Left lobe of liver (tissue), 2 donors: ENCODE measurements at regions not wholly inside any gene's neighbourhood (a gene's known extent, or its start where the extent isn't known, plus 50 kb on each side); places are given as distances from the start of the nearest gene placed in this dataset.

Experiments used
- ATAC-seq: fragments of 200-7000 bp; cut with Tn5 transposase; one replicate; pipeline ENCODE4 v1.9.1; 2020; ENCODE audit warnings: mild to moderate bottlenecking, moderate library complexity
- DNase-seq: peaks from one replicate; pipeline ENCODE4 v3.0.0-alpha.2; 2020; ENCODE audit warnings: low spot score
- donor health status: DM: no; HTN: no; CAD: no; lungs with moderate emphysema.
- donor health status: DM: no; HTN: yes; CAD: no.

DNA sequence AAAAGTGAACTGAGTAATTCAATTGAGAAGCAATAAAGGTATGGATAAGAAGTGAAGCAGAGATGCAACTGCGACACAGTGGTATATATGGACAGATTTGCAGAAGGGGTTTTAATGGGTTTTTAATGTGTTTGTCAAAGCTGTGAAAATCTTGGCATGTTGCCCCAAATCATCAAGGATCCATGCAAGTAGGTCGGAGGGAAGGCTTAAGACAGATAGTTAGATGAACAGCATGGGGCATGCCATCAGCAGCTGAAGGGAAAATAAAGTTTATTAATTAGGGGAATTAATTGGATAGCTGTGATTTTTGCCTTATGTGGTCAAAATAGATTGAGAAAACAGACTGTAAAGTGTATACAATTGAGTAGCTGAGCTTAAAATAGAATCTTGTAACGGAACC lies 840.1 kb downstream of the JRKL start:
- ATAC-seq (no peak), DNase-seq (no peak)

DNA sequence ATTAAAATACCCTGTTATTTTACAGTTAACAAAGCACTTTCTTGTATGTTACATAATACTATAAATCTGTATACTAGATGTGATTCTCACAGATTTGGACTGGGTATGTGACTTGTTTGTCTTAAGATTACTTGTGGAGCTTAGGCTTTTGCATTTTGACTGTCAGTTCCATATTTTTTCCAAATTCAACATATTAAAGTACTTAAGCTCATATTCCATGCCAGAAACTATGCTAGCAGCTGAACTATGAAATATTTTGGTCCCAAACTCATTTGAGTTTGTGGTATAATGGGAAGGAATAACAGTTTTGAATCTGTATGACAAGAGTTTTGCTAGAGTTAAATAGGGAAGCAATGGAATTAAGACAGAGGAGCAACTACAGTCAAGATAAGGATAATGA lies 841.4 kb downstream of the JRKL start:
- ATAC-seq = no peak
- DNase-seq = no peak

DNA sequence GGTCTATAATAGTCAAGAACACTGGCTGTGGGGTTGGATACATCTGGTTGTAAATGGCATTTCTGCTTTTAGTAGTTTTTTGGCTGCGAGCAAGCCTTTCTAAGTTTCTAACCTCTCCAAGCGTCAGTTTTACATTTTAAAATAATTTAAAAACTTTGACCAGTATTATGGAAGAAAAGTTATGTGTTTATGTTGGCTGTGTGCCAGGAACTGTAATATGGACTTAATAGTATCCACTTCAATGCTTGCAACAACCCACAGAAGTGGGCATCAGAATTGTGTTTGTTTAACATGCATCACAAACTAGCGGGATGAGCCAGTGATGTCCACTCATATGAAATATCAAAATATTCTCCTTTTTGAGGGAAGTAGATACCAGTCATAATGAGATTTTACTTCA lies 844.2 kb downstream of the JRKL start:
- no peak for ATAC-seq

DNA sequence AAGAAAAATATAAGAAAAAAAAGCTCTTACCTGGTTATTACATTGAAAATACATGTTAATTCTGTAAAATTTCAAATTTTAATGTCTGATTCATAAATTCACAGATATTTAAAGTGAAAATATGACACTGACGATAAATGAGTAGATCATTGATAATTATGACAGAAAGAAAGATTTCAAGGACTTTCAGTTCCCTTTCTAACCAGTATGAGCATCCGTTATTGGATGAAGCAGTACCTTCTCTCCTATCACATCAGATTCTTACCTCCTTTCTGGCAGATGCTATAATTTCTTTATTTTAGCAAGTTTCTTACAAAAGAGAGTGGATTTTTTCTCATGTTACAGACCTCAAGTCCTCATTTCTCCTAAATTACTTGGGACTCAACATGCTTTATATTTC lies 847.3 kb downstream of the JRKL start:
- no peak for DNase-seq
- no peak for ATAC-seq

More for the DNA sequence above, 844.2 kb downstream of the JRKL start:
- DNase-seq = no peak

DNA sequence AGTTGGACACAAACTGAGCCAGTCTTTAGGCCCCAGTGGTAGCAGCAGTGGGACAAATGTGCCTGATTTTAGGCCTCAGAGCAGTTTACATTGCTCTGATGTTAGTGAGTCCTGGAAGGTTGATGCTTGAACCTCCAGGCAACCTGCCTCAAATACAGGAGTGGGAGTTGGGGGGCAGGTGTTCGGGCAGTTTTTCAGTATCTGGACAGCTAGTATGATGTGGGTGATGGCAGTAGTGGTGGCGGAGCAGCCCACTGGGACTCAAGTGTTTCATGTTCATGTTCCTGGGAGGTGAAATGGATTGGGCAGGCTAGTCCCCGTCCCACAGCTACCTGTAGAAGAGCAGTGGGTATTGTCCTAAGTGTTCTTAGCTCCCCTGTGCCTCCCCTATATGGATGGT lies 857.8 kb downstream of the JRKL start:
- ATAC-seq (no peak), DNase-seq (no peak)

DNA sequence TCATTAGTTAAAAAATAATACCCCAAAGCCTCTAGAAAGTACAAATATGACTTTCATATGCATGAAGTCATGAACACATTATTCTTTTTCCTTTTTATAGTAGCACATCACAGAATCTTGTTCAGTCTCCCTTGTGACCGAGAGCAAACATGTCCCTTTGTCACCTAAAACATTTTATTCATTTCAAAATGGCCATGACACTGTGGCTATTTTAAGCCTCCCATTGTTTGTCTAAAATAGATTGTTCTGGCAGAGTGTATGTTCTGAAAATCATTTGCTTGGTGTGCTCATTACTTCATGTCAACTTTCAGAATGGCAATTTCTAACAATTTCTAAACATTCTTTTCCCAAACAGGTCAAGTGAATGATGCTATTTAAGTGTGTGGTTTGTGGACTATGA lies 865.0 kb downstream of the JRKL start:
- no peak for ATAC-seq

DNA sequence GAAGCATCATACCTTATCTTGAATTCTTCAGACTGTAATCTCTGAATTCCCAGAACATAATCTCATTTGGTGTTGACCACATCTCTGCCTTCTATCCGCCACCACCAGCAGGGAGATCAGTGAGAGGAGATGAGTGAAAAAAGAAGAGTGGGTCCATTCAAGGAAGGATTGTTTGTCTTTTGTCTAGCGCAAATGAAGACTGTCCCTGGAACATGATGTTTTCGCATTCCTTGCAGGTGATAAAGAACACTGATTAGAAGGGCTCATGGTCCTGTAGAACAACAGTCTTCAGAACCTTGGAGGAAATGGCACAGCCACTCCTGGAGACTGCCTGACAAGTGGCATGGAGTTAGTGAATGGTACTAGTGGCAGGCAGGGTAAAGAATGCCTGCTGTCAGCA lies 869.6 kb downstream of the JRKL start:
- DNase-seq = no peak
- no peak for ATAC-seq

More for the DNA sequence above, 865.0 kb downstream of the JRKL start:
- DNase-seq = no peak

DNA sequence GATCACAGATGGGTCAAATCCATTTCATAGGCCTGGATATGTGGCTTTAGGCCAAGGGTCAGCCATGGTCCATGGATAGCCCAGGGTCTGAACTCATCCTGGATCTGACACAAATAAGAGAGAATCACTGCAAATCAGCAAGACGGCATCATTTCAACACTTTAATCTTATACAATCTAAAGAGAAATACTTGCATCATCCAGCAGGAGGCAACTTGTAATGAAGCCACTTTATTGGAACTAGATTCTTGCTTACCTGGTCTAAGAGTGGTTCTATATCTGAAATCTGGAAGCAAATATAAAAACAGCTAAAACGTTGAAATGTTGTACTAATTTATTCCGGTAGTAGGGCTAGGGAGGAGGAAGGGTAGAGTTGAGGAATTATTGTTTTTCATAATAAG lies 870.1 kb downstream of the JRKL start:
- ATAC-seq = no peak
- DNase-seq = no peak

DNA sequence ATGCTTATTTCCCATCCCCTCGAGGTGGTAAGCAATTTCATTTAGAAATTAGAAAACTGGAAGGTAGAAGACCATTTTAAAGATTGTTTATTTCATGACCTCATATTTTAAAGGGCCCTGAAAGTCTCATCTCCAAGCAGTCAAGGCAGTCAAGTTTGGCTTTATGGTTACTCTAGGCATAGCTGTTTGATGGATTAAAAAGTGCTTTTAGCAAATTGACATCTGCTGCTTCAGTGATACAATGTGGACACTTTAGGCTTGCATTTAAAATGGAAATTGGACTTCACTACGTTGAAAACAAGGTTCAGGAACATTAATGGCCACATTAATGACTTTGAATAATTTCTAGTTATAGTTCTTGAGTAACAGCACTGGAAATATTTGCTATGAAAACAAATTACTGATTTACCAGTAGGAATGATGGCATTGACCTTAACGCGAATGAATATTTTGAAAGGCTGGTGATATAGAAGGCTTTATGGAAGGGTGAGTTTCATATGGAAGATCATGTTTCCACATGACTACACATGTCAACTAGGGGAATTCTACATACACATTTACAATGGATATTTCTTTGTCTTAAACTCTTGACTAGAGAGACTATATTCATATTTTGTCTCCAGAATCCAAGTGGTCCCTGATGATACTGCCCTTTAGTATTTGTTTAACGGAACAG lies 873.5 kb downstream of the JRKL start:
- DNase-seq (no peak), ATAC-seq (no peak)

DNA sequence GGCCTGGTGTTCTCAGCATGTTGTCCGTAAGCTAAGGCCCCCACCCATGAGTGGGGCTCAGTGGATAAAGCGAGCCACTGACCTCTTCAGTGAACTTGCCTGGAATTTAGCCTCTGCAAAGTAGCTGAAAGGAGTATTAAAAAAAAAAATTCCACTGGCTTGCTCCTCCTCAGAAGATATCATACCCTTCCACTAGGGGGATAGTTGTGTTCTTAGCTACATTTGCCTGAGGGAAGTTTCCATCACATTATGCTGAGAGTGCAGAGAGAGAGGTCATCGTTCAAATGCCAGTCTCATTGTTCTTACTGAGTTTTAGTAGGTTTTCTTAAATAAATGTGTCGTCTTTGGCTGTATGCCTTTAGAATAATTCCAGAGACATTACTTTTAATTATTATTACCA lies 879.7 kb downstream of the JRKL start:
- DNase-seq (no peak), ATAC-seq (no peak)

DNA sequence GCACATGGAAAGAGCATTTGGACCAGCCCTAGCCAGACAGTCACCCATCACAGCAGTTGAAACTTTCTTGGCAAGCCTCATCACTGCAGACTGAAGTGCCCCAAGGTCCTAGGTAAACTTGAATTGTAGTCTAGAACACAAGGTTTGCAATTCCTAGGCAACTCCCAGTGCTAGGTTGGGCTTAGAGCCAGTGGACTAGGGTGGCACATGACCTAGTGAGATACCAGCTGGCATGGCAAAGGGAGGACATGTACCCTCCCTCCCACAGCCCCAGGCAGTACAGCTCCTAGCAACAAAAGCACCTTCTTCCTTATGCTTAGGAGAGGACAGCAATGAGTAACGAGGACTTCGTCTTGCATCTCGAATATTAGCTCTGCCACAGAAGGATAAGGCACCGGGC lies 889.5 kb downstream of the JRKL start:
- ATAC-seq (no peak), DNase-seq (no peak)

DNA sequence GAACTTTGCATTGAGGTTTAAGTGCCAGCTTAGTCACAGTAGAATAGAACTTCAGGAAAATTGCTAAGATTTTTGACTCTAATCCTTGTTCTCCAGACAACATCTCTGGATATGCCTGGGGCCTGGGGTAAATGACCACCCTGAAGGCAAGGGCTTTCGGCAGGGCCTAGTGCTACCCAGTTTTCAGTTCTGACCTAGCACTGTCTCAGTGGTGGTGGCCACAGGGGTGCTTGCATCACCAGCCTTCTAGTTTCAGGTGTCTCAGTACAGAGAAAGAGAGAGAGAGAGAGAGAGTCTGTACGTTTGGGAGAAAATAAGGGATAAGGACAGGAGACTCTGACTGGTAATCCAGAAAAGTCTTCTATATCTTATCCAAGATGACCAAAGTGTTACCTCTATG lies 890.5 kb downstream of the JRKL start:
- ATAC-seq (no peak), DNase-seq (no peak)

DNA sequence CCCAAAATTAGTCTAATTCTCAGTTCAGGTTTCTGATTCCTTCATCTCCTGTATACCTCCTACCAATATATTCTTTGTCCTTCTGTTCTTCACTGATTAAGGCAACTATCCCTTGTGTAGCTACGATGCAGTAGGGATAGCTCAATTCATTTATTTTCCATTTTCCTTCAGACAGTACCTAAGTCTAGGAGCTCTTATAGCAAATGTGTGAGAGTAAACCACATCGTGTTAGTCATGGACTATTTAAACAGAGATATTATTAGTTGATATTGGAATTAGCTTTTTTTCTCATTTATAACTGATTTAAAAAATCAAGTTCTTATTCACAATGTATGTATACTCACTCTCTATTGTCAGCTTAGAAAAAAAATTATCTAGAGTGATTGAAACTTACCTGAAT lies 900.0 kb downstream of the JRKL start:
- ATAC-seq (no peak), DNase-seq (no peak)

DNA sequence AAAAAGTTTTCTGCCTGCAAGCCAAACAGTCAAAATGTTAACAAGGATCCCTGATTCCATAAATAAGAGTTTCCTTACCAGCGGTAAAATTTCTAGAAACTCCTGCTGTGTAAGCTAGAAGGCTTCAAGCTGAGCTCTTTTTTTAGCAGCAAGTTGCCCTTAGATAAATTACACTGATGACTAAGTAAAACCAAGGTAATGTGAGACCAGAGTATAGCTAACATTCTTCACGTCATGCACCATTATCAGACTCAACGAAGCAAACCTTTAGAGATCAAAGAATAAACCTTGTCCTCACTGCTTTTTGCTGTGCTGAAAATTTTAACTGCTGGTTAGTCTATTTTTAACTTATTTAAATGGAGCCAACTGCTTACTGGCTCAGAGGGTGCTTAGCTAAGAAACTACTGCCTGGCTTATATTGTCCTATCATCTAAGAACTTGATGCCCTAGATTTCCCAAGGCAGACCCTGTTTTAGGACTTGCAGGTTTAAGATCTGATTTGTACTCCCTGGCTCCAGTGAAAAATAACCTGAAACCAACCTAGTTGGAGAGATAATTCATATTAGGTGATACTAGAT lies 900.7 kb downstream of the JRKL start:
- DNase-seq (no peak), ATAC-seq (no peak)

DNA sequence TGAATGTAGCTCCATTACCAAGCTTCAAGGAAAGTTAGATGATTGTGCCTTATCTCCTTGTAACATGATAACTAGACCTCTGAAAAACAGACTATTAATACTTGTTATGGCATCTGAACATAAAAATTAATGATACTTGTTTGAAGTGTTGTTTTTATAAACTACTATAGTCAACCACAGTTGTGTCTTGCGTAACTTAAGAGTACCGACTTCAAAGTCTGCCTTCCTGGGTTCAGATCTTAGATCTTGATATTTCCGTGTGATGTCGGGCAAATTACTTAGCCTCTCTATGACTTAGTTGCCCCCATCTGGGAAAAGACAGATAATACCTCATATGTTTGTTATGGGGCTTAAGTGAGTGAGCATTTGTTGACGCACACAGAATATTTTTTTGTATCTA lies 906.5 kb downstream of the JRKL start:
- ATAC-seq = no peak
- no peak for DNase-seq

DNA sequence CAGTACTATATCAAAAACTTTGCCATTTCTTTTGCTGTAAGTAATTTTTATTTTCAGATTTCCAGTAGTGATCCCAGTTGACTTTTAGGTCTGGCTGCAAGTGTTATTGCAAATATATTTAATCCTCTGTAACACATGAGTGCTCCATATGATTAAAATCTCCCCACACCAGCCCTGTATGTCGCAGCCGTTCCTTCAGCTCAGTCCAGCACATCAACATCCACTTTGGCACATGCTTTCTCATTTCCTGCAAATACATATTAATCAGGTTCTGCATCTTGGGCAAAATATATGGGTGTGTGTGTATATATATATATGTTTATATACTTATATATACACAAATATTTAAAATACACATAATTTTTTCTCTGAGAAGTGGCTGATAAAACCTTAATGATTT lies 919.5 kb downstream of the JRKL start:
- no peak for DNase-seq
- ATAC-seq = no peak

DNA sequence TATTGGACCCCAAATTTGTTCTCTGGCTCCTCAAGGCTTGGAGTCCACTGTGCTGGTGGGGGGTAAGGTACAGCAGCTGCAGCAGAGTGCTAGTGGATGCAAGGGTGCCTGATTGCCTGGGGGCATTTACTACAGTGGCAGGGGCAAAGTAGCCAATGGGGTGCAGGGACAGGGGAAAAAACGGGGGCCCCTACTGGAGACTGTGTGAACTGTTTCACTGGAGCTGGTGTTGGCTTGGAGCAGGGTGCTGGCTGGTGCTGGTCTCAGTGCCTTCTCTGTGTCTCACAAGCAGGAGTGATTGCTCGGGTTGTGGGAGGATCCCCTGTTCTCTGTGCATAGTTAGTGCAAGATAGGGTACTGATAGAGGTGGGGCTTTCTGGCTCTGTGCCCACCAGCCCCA lies 935.9 kb downstream of the JRKL start:
- DNase-seq = no peak
- ATAC-seq = no peak

DNA sequence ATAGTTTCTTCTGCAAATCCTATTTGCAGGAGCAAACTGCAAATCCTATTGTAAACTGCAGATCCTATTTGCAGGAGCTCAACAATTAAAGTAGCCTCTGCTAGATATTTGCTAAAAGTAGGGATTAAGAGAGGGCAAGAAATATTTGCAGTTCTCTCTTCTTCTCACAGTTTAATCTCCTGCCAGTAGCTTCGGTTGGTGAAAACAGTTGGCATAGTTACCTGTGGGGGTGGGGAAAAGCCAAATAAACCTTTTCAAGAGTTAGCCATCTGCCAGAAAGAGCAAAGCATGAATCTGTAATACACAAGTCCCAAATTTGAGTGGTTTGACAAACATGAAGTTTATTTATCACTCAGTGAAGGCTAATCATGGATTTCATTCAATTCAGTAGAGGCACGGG lies 942.5 kb downstream of the JRKL start:
- ATAC-seq = no peak
- DNase-seq = no peak

DNA sequence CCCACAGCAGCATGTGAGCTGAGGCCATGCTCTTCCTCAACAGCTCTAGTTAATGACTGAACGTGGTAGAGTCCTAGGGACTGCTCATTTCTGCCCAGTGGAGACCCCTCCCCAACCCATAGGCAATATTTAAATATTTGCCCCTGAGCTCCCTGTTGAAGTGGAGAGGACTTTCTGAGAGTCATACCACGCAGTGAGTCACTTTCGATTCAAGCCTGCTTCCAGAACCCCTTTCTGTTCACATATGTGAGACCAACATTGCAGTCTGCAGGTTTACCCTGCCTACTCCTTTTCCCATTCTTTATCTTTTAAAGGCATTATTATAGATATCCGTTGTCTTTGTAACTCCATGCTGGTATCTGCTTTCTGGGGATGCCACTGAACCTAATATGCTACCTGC lies 946.3 kb downstream of the JRKL start:
- DNase-seq (no peak), ATAC-seq (no peak)

DNA sequence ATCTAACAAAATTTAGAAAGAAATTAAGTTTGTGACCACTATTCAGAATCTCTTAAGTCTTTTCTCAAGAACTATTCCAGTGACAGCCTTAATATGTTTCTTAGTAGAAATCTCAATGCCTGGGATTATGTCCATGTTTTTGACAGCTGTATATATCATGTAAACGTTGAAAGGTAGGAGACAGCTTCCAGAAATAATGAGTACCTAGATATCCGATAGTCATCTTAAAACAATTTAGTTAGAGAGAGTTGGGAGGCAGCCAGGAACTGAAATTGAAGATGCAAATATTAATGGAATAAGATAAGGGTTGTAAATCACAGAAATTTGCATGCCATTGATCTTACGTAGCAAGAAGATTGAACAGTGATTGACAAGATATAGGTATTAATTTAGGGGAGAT lies 955.2 kb downstream of the JRKL start:
- ATAC-seq (no peak), DNase-seq (no peak)

DNA sequence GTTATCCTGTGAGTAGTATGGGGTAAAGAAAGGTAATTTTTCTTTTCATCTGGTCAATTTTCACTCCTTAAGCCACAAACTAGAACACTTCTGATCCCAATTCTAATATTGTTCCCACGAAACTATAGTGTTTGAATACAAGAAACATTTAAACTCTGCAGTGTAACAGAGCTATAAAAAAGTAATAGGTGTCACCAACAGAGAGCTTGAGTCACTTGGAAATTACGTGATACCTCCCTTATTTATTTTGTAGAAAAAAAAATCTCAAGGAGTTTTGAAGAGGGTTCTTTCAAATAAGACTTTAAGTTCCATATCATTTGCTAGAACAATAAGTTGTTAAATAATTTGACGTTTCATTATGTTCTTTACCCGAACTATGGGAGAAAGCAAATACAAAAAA lies 959.4 kb downstream of the JRKL start:
- DNase-seq = no peak
- no peak for ATAC-seq

DNA sequence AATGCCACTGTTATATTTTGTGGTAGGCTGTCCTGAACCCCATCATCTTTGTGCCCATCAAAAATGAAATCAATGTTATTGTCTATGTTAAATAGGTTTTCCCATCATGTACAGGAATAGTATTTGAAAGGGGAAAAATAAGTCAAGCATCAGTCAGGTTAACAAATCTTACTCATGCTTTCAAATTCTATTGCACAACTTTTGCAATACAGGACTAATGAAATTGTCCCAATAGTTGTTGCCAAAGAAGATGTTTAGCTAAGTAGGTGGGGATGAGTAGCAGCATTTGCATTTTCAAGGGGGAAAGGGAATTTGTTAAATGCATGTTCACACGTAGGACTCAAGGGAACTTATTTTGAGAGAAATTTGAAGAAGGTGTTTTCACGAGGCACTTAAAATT lies 962.1 kb downstream of the JRKL start:
- ATAC-seq (no peak), DNase-seq (no peak)

DNA sequence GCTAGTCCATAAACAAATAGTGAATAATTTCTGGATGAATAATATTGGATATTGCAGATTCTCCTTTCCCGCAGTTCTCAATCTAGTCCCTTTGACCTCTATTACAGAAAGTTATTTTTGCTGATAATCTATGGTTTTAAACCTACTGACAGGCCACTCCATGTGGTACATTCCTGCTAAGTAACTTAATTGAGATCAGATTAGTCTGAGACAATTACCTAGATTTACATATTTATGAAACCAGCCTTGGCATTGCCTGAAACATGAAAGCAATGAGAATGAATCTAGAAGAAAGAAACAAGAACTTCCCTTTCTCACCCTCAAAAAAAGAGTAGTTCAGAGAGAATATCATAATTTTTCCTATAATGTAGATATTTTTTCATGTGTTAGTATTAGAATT lies 964.2 kb downstream of the JRKL start:
- ATAC-seq = no peak
- DNase-seq = no peak
